AG09319 (cell line): ENCODE measurements at regions not wholly inside any gene's neighbourhood (a gene's known extent, or its start where the extent isn't known, plus 50 kb on each side); places are given as distances from the start of the nearest gene placed in this dataset.

Source experiments
- DNase-seq: peaks from one replicate; pipeline ENCODE4 v3.0.0-alpha.2; 2010; ENCODE audit warnings: low read depth; ENCODE audit errors: extremely low read depth
- TF ChIP-seq, protein P1 (sequence below): IDR thresholded peaks from 2 replicates; pipeline ENCODE4 v1.5.1; 2011; ENCODE audit warnings: low read depth, mild to moderate bottlenecking, inconsistent platforms, low read length, moderate library complexity

DNA sequence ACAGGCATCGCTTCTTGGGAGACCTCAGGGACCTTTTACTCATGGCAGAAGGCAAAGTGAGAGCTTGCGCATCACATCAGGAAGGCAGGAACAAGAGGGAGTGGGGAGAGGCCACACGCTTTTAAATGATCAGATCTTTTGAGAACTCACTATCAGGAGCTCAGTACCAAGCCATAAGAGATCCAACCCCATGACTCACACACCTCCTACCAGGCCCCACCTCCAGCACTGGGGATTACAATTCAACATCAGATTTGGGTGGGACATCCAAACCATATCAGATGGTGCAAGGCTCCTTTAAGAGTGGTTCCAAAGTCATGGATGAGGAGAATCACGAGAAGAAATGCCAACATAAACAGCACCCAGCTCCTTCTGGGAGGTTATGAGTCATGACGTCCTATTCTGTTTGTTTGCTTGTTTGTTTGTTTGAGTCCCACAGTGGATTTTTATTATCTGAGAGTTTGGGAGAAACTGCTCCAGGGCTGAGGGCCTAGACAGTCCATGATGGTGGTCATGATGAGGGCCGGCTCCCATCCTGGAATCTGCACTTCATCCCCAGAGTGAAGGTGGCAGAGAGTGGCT is 453.5 kb downstream of the GADD45G start:
- TF ChIP-seq, protein P1, sequence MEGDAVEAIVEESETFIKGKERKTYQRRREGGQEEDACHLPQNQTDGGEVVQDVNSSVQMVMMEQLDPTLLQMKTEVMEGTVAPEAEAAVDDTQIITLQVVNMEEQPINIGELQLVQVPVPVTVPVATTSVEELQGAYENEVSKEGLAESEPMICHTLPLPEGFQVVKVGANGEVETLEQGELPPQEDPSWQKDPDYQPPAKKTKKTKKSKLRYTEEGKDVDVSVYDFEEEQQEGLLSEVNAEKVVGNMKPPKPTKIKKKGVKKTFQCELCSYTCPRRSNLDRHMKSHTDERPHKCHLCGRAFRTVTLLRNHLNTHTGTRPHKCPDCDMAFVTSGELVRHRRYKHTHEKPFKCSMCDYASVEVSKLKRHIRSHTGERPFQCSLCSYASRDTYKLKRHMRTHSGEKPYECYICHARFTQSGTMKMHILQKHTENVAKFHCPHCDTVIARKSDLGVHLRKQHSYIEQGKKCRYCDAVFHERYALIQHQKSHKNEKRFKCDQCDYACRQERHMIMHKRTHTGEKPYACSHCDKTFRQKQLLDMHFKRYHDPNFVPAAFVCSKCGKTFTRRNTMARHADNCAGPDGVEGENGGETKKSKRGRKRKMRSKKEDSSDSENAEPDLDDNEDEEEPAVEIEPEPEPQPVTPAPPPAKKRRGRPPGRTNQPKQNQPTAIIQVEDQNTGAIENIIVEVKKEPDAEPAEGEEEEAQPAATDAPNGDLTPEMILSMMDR, result no peak
- no peak for DNase-seq

DNA sequence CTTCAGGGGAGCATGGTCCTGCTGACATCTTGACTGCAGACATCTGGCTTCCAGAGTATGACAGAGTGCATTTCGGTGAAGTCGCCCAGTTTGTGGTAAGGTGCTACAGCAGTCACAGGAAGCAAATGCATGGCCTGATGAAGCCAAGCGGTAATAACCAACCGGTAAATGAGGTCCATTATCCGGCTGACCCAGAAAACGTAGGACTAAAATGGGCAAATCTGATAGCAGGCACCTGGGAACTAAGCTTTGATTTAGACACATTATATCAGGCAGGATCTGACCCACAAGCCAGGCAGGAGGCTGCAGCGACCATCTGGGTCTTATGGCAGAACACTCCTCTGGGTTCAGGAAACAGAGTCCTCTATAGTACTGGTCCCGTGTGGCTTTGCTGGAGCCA is 454.6 kb downstream of the GADD45G start:
- TF ChIP-seq, protein P1, result no peak
- DNase-seq, result no peak

DNA sequence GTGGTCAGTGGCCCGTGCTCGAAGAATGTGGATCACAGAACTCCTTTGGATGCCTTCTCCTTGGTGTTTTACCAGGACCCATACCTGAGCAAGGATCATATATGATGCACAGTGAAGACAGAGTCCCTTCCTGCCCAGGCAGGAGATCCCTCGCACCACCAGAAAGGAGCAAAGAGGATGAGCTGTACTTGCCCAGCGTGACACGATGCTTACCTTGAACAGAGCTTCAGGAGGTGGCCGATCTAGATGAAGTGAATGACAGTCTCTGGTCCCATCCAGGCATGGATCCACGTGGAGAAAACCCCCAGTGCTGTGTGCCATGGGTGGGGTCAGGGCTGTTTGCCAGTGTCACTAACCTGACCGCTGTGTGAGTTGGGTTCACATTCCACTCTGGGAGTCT is 455.4 kb downstream of the GADD45G start:
- TF ChIP-seq, protein P1, result no peak
- no peak for DNase-seq

DNA sequence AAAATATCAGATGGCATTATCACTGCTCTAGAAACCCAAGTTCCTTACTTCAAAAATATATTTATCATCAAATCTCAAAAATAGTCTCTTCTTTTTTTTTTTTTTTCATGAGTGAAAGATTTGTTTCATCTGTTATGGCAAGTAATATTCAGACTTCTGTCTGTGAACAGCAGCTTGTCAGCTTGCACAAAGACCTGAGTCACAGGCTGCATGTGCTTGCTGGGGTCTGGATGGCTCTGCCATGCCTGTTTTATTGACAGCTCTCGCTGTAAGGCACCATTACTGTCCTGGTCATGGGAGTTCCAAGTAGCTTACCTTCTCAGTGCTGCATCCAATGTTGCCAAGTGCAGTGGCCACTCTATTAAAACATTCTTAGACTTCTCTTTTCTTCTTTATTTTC is 456.4 kb downstream of the GADD45G start:
- DNase-seq, result no peak
- TF ChIP-seq, protein P1, result no peak

DNA sequence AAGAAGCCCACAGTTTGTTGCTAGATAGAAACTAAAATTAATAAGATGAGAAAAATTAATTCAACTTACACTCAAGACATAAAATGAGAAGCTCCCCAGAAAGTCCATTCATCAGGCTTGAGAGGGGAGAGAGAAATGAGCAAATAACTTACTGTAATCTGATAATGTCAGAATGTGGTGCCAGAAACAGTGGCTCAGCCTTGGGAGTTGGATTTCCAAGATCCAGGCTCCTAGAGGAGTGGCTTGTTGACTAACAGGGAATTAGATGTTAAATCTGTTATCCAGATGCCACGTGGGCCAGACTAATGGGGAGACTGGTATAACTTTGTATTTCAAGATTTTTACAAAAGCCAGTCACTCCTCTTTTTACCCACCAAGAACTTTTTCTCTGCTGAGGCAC is 458.2 kb downstream of the GADD45G start:
- DNase-seq, result no peak
- TF ChIP-seq, protein P1, result no peak

DNA sequence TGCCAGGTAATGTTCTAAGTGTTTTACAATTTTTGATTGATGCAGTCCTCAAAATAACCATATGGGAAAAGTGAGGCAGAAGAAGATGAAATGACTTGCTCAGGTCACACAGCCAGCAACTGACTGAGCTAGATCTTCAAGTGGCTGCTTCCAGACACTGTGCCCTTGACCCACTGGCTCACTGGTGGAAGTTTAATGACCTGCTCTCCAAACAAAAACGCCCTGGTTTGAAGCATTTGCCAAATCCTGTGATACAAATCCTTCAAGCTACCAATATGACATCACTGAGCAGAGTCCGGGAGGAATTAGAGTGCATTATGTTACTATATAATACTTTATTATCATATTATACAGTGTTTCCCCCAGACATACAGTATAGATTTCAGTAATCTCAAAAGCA is 459.4 kb downstream of the GADD45G start:
- no peak for DNase-seq
- TF ChIP-seq, protein P1, result no peak

DNA sequence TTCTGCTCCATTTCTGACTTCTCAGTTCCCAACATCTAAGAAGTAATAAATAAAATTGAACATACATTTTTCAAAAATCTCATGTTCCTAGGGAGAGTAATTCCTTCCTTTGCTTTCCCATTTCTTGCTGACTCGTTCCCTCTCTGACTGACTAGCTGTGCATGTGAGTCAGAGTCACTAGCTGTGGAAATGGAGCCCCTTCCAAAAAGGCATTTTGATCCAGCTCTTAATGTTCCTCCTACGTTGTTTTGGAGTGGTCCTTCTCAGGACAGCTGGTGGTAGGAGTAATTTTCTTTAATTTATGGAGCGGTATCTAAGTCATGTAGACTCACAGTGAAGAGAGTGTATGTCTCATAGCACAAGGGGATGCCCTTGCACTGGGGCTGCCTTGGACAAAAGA is 460.2 kb downstream of the GADD45G start:
- no peak for DNase-seq

More for the DNA sequence above, 460.2 kb downstream of the GADD45G start:
- TF ChIP-seq, protein P1, result no peak
